Adrenal gland (tissue), 9 donors: ENCODE measurements at regions not wholly inside any gene's neighbourhood (a gene's known extent, or its start where the extent isn't known, plus 50 kb on each side); places are given as distances from the start of the nearest gene placed in this dataset.
A peak's percentile ranks its signal among the peaks of the same experiment; 100 is the strongest.

Source experiments
- DNase-seq, 7 donors: peaks; one replicate each; pipeline ENCODE4 v3.0.0-alpha.2; 2019 to 2020
- H3K27ac ChIP-seq, 5 donors: fragments of 200-600 bp; sonication (generic) in 4 of 5; 1 replicate in 3 of 5; 2 replicates in 2 of 5; pipeline versions ENCODE4 v1.5.1 to v1.8.0; 2016 to 2020; ENCODE audit warnings: mild to moderate bottlenecking in 1 of 5
- H3K27me3 ChIP-seq: fragments of 200-600 bp; 2 replicates; pipeline ENCODE4 v1.8.0; 2021
- H3K36me3 ChIP-seq, 2 donors: fragments of 200-600 bp; replicated peaks in 1 of 2; 1 replicate in 1 of 2; 2 replicates in 1 of 2; pipeline versions ENCODE4 v1.5.1 to v1.8.0; 2018 to 2022
- H3K4me1 ChIP-seq, 2 donors: fragments of 200-600 bp; replicated peaks in 1 of 2; 1 replicate in 1 of 2; 2 replicates in 1 of 2; pipeline versions ENCODE4 v1.5.1 to v1.8.0; 2018 to 2021
- H3K4me3 ChIP-seq, 4 donors: fragments of 200-600 bp; sonication (generic) in 3 of 4; one replicate each; pipeline ENCODE4 v1.5.1; 2016 to 2018
- H3K9me3 ChIP-seq, 3 donors: fragments of 200-600 bp; sonication (generic) in 1 of 3; replicated peaks in 1 of 3; 1 replicate in 2 of 3; 2 replicates in 1 of 3; pipeline versions ENCODE4 v1.5.1 to v1.8.0; 2016 to 2021
- POLR2A ChIP-seq, 2 donors: fragments of 450-650 bp; IDR thresholded peaks; one replicate each; pipeline ENCODE4 v1.6.1; 2017; ENCODE audit warnings: antibody characterized with exemption in 2 of 2, mild to moderate bottlenecking in 2 of 2, moderate library complexity in 1 of 2
- WGBS, 4 donors: extraction: QIAGEN DNeasy Blood & Tissue Kit in 2 of 4; methylation state at CpG; one replicate each; pipeline versions ENCODE4 v1.1.5 to v1.1.7; 2013 to 2017; 5-methylcytosine and 5-hydroxymethylcytosine counted together
- intact Hi-C, 2 donors: fragments of 100-400 bp; cut with DNase I; formaldehyde crosslinking; loops; one replicate each; pipeline versions ENCODE4 v1.14.1 to v1.15.0; 2022 to 2023
- TF ChIP-seq, protein P1 (sequence below), 6 experiments: fragments of 450-650 bp in 4 of 6; fragments of 200-600 bp in 2 of 6; sonication (generic) in 1 of 6; IDR thresholded peaks; 1 replicate in 5 of 6; 2 replicates in 1 of 6; pipeline versions ENCODE4 v1.5.1 to v1.8.0; 2016 to 2021; ENCODE audit warnings: antibody characterized with exemption in 6 of 6, mild to moderate bottlenecking in 2 of 6, moderate library complexity in 1 of 6
- donor health status: healthy with polysubstance abuse.
- donor health status: Bipolar disorder and iron deficiency.
- donor health status: DM: yes; HTN: yes; CAD: no.
- donor health status: DM: no; HTN: no; CAD: no.
- donor health status: DM: no; HTN: no; CAD: no.

DNA sequence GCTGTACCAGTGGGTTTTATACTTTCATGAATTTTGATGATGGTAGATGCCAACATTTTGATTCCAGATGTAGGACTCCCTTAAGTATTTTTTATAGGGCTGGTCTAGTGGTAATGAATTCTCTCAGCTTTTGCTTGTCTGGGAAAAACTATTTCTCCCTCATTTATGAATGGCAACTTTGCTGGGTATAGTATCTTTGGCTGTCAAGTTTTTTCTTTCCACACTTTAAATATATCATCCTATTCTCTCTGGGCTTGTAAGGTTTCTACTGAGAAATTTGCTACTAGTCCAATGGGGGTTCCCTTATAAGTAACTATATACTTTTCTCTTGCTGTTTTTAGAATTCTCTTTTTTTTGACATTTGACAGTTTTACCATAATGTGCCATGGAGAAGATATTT is 629.3 kb downstream of the NR2F1-AS1 start:
- H3K27me3 ChIP-seq: no peaks in the 10 kb centered on the region
- no peaks in the 10 kb centered on the region for H3K4me1 ChIP-seq
- H3K27ac ChIP-seq: no peak overlapping the region
- no peak for DNase-seq
- no peak overlapping the region for H3K4me3 ChIP-seq
- TF ChIP-seq, protein P1, sequence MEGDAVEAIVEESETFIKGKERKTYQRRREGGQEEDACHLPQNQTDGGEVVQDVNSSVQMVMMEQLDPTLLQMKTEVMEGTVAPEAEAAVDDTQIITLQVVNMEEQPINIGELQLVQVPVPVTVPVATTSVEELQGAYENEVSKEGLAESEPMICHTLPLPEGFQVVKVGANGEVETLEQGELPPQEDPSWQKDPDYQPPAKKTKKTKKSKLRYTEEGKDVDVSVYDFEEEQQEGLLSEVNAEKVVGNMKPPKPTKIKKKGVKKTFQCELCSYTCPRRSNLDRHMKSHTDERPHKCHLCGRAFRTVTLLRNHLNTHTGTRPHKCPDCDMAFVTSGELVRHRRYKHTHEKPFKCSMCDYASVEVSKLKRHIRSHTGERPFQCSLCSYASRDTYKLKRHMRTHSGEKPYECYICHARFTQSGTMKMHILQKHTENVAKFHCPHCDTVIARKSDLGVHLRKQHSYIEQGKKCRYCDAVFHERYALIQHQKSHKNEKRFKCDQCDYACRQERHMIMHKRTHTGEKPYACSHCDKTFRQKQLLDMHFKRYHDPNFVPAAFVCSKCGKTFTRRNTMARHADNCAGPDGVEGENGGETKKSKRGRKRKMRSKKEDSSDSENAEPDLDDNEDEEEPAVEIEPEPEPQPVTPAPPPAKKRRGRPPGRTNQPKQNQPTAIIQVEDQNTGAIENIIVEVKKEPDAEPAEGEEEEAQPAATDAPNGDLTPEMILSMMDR (IDR thresholded peaks at IDR 0.05): no peak
- no peak for TF ChIP-seq POLR2A (IDR thresholded peaks at IDR 0.05)
- intact Hi-C loops: no loop called here
- H3K9me3 ChIP-seq: peaks cover 0 to 21% (median 9%) of the 10 kb centered on the region in 3 donors
- no peaks in the 10 kb centered on the region for H3K36me3 ChIP-seq

DNA sequence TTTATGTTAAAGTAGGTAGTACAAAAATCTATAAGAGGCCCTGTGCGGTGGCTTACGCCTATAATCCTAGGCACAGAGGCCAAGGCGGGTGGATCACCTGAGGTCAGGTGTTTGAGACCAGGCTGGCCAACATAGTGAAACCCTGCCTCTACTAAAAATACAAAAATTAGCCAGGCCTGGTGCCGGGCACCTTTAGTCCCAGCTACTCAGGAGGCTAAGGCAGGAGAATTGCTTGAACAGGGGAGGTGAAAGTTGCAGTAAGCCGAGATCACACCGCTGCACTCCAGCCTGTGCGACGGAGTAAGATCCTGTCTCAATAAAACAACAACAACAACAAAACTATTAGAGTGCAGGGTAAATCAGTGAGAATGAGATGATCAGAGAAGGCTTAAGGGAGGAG is 634.5 kb downstream of the NR2F1-AS1 start:
- no peaks in the 10 kb centered on the region for H3K36me3 ChIP-seq
- H3K9me3 ChIP-seq: peaks cover 0 to 7% (median 4%) of the 10 kb centered on the region in 3 donors
- H3K27ac ChIP-seq: no peak overlapping the region
- TF ChIP-seq, protein P1 (IDR thresholded peaks at IDR 0.05): no peak
- no peak for TF ChIP-seq POLR2A (IDR thresholded peaks at IDR 0.05)
- DNase-seq: no peak
- H3K4me1 ChIP-seq: no peaks in the 10 kb centered on the region
- 94 to 98% (median 95%) methylated on average over 8 of the region's 8 CpGs for WGBS, 4 donors
- intact Hi-C loops: no loop called here
- H3K27me3 ChIP-seq: no peaks in the 10 kb centered on the region
- H3K4me3 ChIP-seq: no peak overlapping the region

DNA sequence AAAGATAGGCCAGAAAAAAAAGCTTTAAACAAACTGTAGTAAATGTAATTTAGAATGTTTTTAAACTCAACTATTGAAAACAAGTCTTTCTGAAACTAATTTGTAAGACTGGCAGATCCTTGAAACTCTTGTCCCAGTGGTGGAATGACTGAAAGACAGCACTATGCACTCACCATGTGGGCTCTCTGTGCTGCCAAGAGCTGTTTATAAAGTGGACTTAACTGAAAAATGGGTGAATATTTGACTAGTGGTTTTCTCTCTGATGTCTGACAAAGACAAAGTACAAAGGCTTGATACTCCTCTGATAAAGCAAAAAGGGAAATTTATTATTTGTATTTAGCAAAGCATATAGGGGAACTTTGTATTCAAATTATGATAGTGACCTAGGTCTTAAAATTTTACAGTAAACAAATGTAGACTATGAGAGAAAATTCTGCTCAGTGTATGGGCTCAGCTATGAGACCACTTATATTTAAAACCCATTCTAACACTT is 635.4 kb downstream of the NR2F1-AS1 start:
- TF ChIP-seq, protein P1 (IDR thresholded peaks at IDR 0.05): no peak
- no peak for TF ChIP-seq POLR2A (IDR thresholded peaks at IDR 0.05)
- H3K4me3 ChIP-seq: no peak overlapping the region
- no peak for DNase-seq
- H3K4me1 ChIP-seq: no peaks in the 10 kb centered on the region
- intact Hi-C loops: no loop called here
- peaks cover 0 to 6% (median 4%) of the 10 kb centered on the region in 3 donors for H3K9me3 ChIP-seq
- H3K27me3 ChIP-seq: no peaks in the 10 kb centered on the region
- no peaks in the 10 kb centered on the region for H3K36me3 ChIP-seq
- no peak overlapping the region for H3K27ac ChIP-seq

DNA sequence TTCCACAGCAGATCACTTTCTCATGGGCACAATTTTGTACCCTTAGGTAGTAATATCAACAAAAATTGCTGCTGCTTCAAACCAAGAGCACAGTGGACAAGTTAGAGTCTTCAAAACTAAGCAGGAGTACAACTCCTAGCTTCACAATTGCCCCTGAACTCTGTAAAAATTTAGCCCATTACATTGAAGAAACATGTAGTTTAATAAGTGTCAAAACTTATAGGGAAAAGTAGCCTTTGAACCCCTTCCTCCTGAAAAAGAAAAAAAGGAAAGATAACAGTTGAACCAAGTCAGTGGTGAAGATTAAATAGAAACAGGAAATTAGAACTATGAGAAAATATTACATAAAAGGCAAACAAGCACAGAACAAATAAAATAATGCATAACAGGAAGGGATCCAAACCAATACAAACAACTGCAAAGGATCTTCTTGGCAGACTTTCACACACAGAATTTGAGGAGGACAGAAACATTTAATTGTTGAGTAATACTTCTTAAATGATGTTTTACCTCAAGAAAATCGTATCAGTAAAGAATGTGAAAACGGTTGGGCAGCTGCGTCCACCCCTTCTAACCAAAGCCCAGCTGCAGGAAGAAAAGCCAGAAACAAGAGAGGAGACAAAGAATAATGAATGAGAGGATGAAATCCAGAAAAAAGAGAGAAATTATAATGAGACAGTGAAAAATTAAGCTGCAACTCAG is 636.0 kb downstream of the NR2F1-AS1 start:
- no peak overlapping the region for H3K4me3 ChIP-seq
- TF ChIP-seq, protein P1 (IDR thresholded peaks at IDR 0.05): no peak
- TF ChIP-seq POLR2A (IDR thresholded peaks at IDR 0.05): no peak
- H3K27me3 ChIP-seq: no peaks in the 10 kb centered on the region
- H3K27ac ChIP-seq: peak overlapping the region in 1 of 5 donors; percentile 61
- DNase-seq: no peak
- intact Hi-C loops: no loop called here
- no peaks in the 10 kb centered on the region for H3K4me1 ChIP-seq
- H3K9me3 ChIP-seq: peaks cover 0 to 6% (median 3%) of the 10 kb centered on the region in 3 donors
- H3K36me3 ChIP-seq: no peaks in the 10 kb centered on the region
- WGBS, 4 donors: 37 to 54% (median 42%) methylated on average over 3 of the region's 3 CpGs
